GM18517 (cell line): ENCODE measurements at regions not wholly inside any gene's neighbourhood (a gene's known extent, or its start where the extent isn't known, plus 50 kb on each side); places are given as distances from the start of the nearest gene placed in this dataset.
"Not testable (repeated sequence)": the region's sequence is repeated elsewhere in the genome, so short reads cannot be mapped to it uniquely, and the experiment has no call there.

Experiments
- ATAC-seq: cut with Tn5 transposase; IDR thresholded peaks from one replicate; pipeline ENCODE4 v1.9.1; 2021; ENCODE audit warnings: mild to moderate bottlenecking, moderate library complexity; ENCODE audit not compliant: unreplicated experiment

GRCh38 chr9:88835038-88835466 lies 156.2 kb upstream of the S1PR3 start:
- peak; percentile 76 for ATAC-seq

- ATAC-seq = no peak
Observed at GRCh38 chr9:88835772-88836171, 155.5 kb upstream of the S1PR3 start.

GRCh38 chr9:88837731-88838130 lies 153.5 kb upstream of the S1PR3 start:
- ATAC-seq = no peak

GRCh38 chr9:88849878-88850277 lies 141.4 kb upstream of the S1PR3 start:
- not testable (repeated sequence) for ATAC-seq

GRCh38 chr9:88852794-88853193 lies 138.5 kb upstream of the S1PR3 start:
- no peak for ATAC-seq

- ATAC-seq = no peak
Observed at GRCh38 chr9:88870627-88871026, 120.6 kb upstream of the S1PR3 start.

- no peak for ATAC-seq
Observed at GRCh38 chr9:88871669-88872068, 119.6 kb upstream of the S1PR3 start.

GRCh38 chr9:88872192-88872946 lies 118.9 kb upstream of the S1PR3 start:
- no peak for ATAC-seq

GRCh38 chr9:88873635-88874034 lies 117.6 kb upstream of the S1PR3 start:
- ATAC-seq = no peak

GRCh38 chr9:88874391-88874790 lies 116.9 kb upstream of the S1PR3 start:
- ATAC-seq = no peak

GRCh38 chr9:88875400-88876120 lies 115.7 kb upstream of the S1PR3 start:
- ATAC-seq = no peak

GRCh38 chr9:88880199-88880598 lies 111.1 kb upstream of the S1PR3 start:
- no peak for ATAC-seq

- not testable (repeated sequence) for ATAC-seq
Observed at GRCh38 chr9:88884291-88884690, 107.0 kb upstream of the S1PR3 start.

GRCh38 chr9:88886762-88887161 lies 104.5 kb upstream of the S1PR3 start:
- ATAC-seq = not testable (repeated sequence)

- no peak for ATAC-seq
Observed at GRCh38 chr9:88889386-88889785, 101.9 kb upstream of the S1PR3 start.

- no peak for ATAC-seq
Observed at GRCh38 chr9:88890546-88890945, 100.7 kb upstream of the S1PR3 start.

GRCh38 chr9:88891040-88891439 lies 100.2 kb upstream of the S1PR3 start:
- no peak for ATAC-seq

GRCh38 chr9:88892724-88893123 lies 98.5 kb upstream of the S1PR3 start:
- ATAC-seq = no peak

- ATAC-seq = no peak
Observed at GRCh38 chr9:88897081-88897480, 94.2 kb upstream of the S1PR3 start.

- no peak for ATAC-seq
Observed at GRCh38 chr9:88898039-88898720, 93.1 kb upstream of the S1PR3 start.

- no peak for ATAC-seq
Observed at GRCh38 chr9:88905506-88905905, 85.8 kb upstream of the S1PR3 start.

- ATAC-seq = no peak
Observed at GRCh38 chr9:88915916-88916315, 75.4 kb upstream of the S1PR3 start.
